Panc1 (cell line): ENCODE measurements at regions not wholly inside any gene's neighbourhood (a gene's known extent, or its start where the extent isn't known, plus 50 kb on each side); places are given as distances from the start of the nearest gene placed in this dataset.

Experiments used
- POLR2AphosphoS5 ChIP-seq: IDR thresholded peaks from 2 replicates; pipeline ENCODE4 v1.6.1; 2012; ENCODE audit warnings: mild to moderate bottlenecking, low read depth, low read length, moderate library complexity
- SIN3A ChIP-seq: IDR thresholded peaks from 2 replicates; pipeline ENCODE4 v1.6.1; 2012; ENCODE audit warnings: low read depth, mild to moderate bottlenecking, low read length, moderate library complexity, borderline replicate concordance; ENCODE audit not compliant: insufficient read depth
- TCF7L2 ChIP-seq: IDR thresholded peaks from 2 replicates; pipeline ENCODE4 v1.6.1; 2011; ENCODE audit warnings: mild to moderate bottlenecking, low read depth, low read length, inconsistent platforms
- TF ChIP-seq, protein P1 (sequence below): fragments of 450-650 bp; IDR thresholded peaks from 2 replicates; pipeline ENCODE4 v1.5.1; 2017; ENCODE audit warnings: mild to moderate bottlenecking
- TF ChIP-seq, protein P2 (sequence below), 2 experiments: IDR thresholded peaks; 2 replicates each; pipeline ENCODE4 v1.6.1; 2011 to 2012; ENCODE audit warnings: low read depth in 2 of 2, control low read depth in 1 of 2, low read length in 1 of 2, mild to moderate bottlenecking in 1 of 2, moderate library complexity in 1 of 2; ENCODE audit not compliant: insufficient read depth in 1 of 2

GRCh38 chr21:24050231-24050630 is 1557.0 kb downstream of the MRPL39 start:
- no peak for TF ChIP-seq TCF7L2
- TF ChIP-seq, protein P1, sequence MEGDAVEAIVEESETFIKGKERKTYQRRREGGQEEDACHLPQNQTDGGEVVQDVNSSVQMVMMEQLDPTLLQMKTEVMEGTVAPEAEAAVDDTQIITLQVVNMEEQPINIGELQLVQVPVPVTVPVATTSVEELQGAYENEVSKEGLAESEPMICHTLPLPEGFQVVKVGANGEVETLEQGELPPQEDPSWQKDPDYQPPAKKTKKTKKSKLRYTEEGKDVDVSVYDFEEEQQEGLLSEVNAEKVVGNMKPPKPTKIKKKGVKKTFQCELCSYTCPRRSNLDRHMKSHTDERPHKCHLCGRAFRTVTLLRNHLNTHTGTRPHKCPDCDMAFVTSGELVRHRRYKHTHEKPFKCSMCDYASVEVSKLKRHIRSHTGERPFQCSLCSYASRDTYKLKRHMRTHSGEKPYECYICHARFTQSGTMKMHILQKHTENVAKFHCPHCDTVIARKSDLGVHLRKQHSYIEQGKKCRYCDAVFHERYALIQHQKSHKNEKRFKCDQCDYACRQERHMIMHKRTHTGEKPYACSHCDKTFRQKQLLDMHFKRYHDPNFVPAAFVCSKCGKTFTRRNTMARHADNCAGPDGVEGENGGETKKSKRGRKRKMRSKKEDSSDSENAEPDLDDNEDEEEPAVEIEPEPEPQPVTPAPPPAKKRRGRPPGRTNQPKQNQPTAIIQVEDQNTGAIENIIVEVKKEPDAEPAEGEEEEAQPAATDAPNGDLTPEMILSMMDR = no peak
- no peak for TF ChIP-seq POLR2AphosphoS5
- TF ChIP-seq SIN3A = no peak
- TF ChIP-seq, protein P2, sequence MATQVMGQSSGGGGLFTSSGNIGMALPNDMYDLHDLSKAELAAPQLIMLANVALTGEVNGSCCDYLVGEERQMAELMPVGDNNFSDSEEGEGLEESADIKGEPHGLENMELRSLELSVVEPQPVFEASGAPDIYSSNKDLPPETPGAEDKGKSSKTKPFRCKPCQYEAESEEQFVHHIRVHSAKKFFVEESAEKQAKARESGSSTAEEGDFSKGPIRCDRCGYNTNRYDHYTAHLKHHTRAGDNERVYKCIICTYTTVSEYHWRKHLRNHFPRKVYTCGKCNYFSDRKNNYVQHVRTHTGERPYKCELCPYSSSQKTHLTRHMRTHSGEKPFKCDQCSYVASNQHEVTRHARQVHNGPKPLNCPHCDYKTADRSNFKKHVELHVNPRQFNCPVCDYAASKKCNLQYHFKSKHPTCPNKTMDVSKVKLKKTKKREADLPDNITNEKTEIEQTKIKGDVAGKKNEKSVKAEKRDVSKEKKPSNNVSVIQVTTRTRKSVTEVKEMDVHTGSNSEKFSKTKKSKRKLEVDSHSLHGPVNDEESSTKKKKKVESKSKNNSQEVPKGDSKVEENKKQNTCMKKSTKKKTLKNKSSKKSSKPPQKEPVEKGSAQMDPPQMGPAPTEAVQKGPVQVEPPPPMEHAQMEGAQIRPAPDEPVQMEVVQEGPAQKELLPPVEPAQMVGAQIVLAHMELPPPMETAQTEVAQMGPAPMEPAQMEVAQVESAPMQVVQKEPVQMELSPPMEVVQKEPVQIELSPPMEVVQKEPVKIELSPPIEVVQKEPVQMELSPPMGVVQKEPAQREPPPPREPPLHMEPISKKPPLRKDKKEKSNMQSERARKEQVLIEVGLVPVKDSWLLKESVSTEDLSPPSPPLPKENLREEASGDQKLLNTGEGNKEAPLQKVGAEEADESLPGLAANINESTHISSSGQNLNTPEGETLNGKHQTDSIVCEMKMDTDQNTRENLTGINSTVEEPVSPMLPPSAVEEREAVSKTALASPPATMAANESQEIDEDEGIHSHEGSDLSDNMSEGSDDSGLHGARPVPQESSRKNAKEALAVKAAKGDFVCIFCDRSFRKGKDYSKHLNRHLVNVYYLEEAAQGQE (IDR thresholded peaks at IDR 0.05; ENCODE audit: insufficient read depth in 1 of 2, low read depth in 2 of 2, low read length in 1 of 2) = no peak
